Neural cell (in vitro differentiated cells): ENCODE measurements at regions not wholly inside any gene's neighbourhood (a gene's known extent, or its start where the extent isn't known, plus 50 kb on each side); places are given as distances from the start of the nearest gene placed in this dataset.

ENCODE experiments used
- H2AFZ ChIP-seq: fragments of 200-600, 300-800 bp; sonication (generic), shearing (Covaris generic); 2 replicates; pipeline ENCODE4 v1.6.0; 2014; ENCODE audit warnings: low read depth, mild to moderate bottlenecking, antibody characterized with exemption, low read length, moderate library complexity
- H3F3A ChIP-seq: fragments of 200-600 bp; shearing (Covaris generic); 2 replicates; pipeline ENCODE4 v1.6.1; 2016; ENCODE audit warnings: mild to moderate bottlenecking, moderate library complexity, mixed read lengths, antibody characterized with exemption, low read length; ENCODE audit not compliant: insufficient read depth, poor library complexity, severe bottlenecking
- H3K27ac ChIP-seq: fragments of 200-600, 300-800 bp; sonication (generic), shearing (Covaris generic); 2 replicates; pipeline ENCODE4 v1.5.1; 2014; ENCODE audit warnings: mild to moderate bottlenecking, low read length, moderate library complexity
- H3K27me3 ChIP-seq: fragments of 300-800, 200-600 bp; sonication (generic), shearing (Covaris generic); 2 replicates; pipeline ENCODE4 v1.6.0; 2014; ENCODE audit warnings: mild to moderate bottlenecking, low read depth, low read length, moderate library complexity; ENCODE audit not compliant: insufficient read depth
- H3K36me3 ChIP-seq: fragments of 300-800, 200-600 bp; sonication (generic), shearing (Covaris generic); 2 replicates; pipeline ENCODE4 v1.5.1; 2014; ENCODE audit warnings: mild to moderate bottlenecking, antibody characterized with exemption, low read length, moderate library complexity; ENCODE audit not compliant: insufficient read depth
- H3K4me2 ChIP-seq: fragments of 300-800, 200-600 bp; sonication (generic), shearing (Covaris generic); 2 replicates; pipeline ENCODE4 v1.6.0; 2014; ENCODE audit warnings: mild to moderate bottlenecking, low read length
- H3K4me3 ChIP-seq: fragments of 300-800, 200-600 bp; sonication (generic), shearing (Covaris generic); 2 replicates; pipeline ENCODE4 v1.5.1; 2014; ENCODE audit warnings: mild to moderate bottlenecking, low read length, moderate library complexity
- H3K79me2 ChIP-seq: fragments of 200-600 bp; shearing (Covaris generic); replicated peaks from 2 replicates; pipeline ENCODE4 v1.6.0; 2014; ENCODE audit warnings: mild to moderate bottlenecking, low read length, moderate library complexity; ENCODE audit not compliant: insufficient read depth
- H3K9ac ChIP-seq: fragments of 300-800, 200-600 bp; sonication (generic), shearing (Covaris generic); 2 replicates; pipeline ENCODE4 v1.6.1; 2016; ENCODE audit warnings: mild to moderate bottlenecking, low read length, mixed read lengths
- H3K9me2 ChIP-seq: fragments of 200-600 bp; shearing (Covaris generic); 2 replicates; pipeline ENCODE4 v1.6.1; 2016; ENCODE audit warnings: mild to moderate bottlenecking, low read length, mixed read lengths; ENCODE audit not compliant: insufficient read depth
- H3K9me3 ChIP-seq: fragments of 200-600, 300-800 bp; sonication (generic), shearing (Covaris generic); 2 replicates; pipeline ENCODE4 v1.6.1; 2016; ENCODE audit warnings: mild to moderate bottlenecking, mixed run types, low read length, moderate library complexity, mixed read lengths
- H4K20me1 ChIP-seq: fragments of 200-600 bp; shearing (Covaris generic); 2 replicates; pipeline ENCODE4 v1.6.1; 2016; ENCODE audit warnings: mild to moderate bottlenecking, mixed run types; ENCODE audit not compliant: insufficient read depth
- EP300 ChIP-seq: fragments of 450-650 bp; conservative IDR thresholded peaks from 2 replicates; pipeline ENCODE4 v1.6.1; 2014; ENCODE audit warnings: antibody characterized with exemption, mild to moderate bottlenecking, moderate library complexity; ENCODE audit not compliant: poor library complexity, severe bottlenecking
- EZH2 ChIP-seq: fragments of 200-600, 300-800 bp; shearing (Covaris generic), sonication (generic); IDR thresholded peaks from 2 replicates; pipeline ENCODE4 v1.6.1; 2014; ENCODE audit warnings: antibody characterized with exemption, low read length, borderline replicate concordance, mild to moderate bottlenecking; ENCODE audit not compliant: insufficient read depth, poor library complexity, severe bottlenecking
- MXI1 ChIP-seq: fragments of 450-650 bp; conservative IDR thresholded peaks from 2 replicates; pipeline ENCODE4 v1.6.1; 2014; ENCODE audit warnings: antibody characterized with exemption, mild to moderate bottlenecking; ENCODE audit not compliant: poor library complexity, severe bottlenecking
- POLR2AphosphoS5 ChIP-seq: IDR thresholded peaks from 2 replicates; pipeline ENCODE4 v1.6.1; 2012
- RAD21 ChIP-seq: fragments of 450-650 bp; conservative IDR thresholded peaks from 2 replicates; pipeline ENCODE4 v1.6.1; 2014; ENCODE audit warnings: antibody characterized with exemption, mild to moderate bottlenecking, moderate library complexity
- SMC3 ChIP-seq: fragments of 450-650 bp; conservative IDR thresholded peaks from 2 replicates; pipeline ENCODE4 v1.6.1; 2014; ENCODE audit warnings: antibody characterized with exemption, mild to moderate bottlenecking, moderate library complexity; ENCODE audit not compliant: poor library complexity
- TAF1 ChIP-seq: IDR thresholded peaks from 2 replicates; pipeline ENCODE4 v1.6.1; 2012; ENCODE audit warnings: low read depth
- TF ChIP-seq, protein P1 (sequence below): fragments of 450-650 bp; IDR thresholded peaks from 2 replicates; pipeline ENCODE4 v1.5.1; 2014; ENCODE audit warnings: antibody characterized with exemption, mild to moderate bottlenecking, moderate library complexity; ENCODE audit not compliant: poor library complexity, severe bottlenecking
- TF ChIP-seq, protein P2 (sequence below): IDR thresholded peaks from 2 replicates; pipeline ENCODE4 v1.6.1; 2012; ENCODE audit warnings: borderline replicate concordance

DNA sequence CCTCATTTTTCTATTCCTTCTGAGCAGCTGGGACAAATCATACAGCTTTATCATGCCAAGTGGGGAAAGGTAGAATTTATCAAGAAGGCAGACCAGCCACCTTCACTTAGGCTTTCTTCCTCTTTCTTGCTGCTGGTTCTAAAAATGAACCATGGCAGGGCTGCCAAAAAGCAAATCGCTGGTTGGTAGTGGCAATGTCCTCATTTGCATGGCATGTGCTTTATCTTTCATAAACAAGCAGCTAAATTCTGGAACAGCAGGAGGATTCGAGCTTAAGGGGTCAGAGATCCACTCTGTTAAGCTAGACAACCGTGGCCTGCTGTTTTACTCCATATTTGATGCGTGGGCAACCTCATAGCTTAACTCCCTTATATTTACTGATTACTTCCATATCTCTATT is 91.3 kb downstream of the RPE65 start:
- TF ChIP-seq RAD21 (no peak), TAF1 (no peak), MXI1 (no peak), SMC3 (no peak), POLR2AphosphoS5 (no peak), EZH2 (no peak), EP300 (no peak)
- TF ChIP-seq, protein P1, sequence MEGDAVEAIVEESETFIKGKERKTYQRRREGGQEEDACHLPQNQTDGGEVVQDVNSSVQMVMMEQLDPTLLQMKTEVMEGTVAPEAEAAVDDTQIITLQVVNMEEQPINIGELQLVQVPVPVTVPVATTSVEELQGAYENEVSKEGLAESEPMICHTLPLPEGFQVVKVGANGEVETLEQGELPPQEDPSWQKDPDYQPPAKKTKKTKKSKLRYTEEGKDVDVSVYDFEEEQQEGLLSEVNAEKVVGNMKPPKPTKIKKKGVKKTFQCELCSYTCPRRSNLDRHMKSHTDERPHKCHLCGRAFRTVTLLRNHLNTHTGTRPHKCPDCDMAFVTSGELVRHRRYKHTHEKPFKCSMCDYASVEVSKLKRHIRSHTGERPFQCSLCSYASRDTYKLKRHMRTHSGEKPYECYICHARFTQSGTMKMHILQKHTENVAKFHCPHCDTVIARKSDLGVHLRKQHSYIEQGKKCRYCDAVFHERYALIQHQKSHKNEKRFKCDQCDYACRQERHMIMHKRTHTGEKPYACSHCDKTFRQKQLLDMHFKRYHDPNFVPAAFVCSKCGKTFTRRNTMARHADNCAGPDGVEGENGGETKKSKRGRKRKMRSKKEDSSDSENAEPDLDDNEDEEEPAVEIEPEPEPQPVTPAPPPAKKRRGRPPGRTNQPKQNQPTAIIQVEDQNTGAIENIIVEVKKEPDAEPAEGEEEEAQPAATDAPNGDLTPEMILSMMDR, result no peak
- TF ChIP-seq, protein P2, sequence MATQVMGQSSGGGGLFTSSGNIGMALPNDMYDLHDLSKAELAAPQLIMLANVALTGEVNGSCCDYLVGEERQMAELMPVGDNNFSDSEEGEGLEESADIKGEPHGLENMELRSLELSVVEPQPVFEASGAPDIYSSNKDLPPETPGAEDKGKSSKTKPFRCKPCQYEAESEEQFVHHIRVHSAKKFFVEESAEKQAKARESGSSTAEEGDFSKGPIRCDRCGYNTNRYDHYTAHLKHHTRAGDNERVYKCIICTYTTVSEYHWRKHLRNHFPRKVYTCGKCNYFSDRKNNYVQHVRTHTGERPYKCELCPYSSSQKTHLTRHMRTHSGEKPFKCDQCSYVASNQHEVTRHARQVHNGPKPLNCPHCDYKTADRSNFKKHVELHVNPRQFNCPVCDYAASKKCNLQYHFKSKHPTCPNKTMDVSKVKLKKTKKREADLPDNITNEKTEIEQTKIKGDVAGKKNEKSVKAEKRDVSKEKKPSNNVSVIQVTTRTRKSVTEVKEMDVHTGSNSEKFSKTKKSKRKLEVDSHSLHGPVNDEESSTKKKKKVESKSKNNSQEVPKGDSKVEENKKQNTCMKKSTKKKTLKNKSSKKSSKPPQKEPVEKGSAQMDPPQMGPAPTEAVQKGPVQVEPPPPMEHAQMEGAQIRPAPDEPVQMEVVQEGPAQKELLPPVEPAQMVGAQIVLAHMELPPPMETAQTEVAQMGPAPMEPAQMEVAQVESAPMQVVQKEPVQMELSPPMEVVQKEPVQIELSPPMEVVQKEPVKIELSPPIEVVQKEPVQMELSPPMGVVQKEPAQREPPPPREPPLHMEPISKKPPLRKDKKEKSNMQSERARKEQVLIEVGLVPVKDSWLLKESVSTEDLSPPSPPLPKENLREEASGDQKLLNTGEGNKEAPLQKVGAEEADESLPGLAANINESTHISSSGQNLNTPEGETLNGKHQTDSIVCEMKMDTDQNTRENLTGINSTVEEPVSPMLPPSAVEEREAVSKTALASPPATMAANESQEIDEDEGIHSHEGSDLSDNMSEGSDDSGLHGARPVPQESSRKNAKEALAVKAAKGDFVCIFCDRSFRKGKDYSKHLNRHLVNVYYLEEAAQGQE, result no peak
- Histone ChIP-seq H3K27me3 (no peaks in the 10 kb centered on the region), H3K9me2 (no peaks in the 10 kb centered on the region), H4K20me1 (no peaks in the 10 kb centered on the region), H3K4me3 (no peak overlapping the region), H2AFZ (no peak overlapping the region), H3K9me3 (no peaks in the 10 kb centered on the region), H3K9ac (no peak overlapping the region), H3K4me2 (no peak overlapping the region), H3K79me2 (no peaks in the 10 kb centered on the region), H3F3A (no peaks in the 10 kb centered on the region), H3K36me3 (no peaks in the 10 kb centered on the region), H3K27ac (no peak overlapping the region)

DNA sequence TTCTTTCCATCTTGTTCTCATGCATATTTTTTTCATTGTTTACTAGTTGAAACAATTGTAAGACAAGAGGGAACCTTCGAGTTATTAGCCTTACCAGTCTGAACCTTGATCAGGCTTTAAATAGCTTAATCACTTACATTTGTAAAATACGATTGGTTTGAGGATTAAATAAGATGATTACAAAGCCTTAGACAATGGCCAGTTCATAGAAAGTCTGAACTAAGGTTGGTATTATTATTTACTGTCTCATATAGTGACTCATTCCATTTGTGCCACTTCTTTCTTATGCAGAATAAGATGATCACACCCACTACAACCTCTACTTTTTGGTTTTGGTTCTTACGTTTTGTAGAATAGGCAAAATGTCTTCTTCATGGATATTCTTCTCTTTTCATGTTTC is 94.1 kb downstream of the RPE65 start:
- H3K9me3 ChIP-seq, result no peaks in the 10 kb centered on the region
- no peak overlapping the region for H3K27ac ChIP-seq
- no peak overlapping the region for H2AFZ ChIP-seq
- no peaks in the 10 kb centered on the region for H3K36me3 ChIP-seq
- no peak overlapping the region for H3K4me3 ChIP-seq
- no peaks in the 10 kb centered on the region for H3K79me2 ChIP-seq
- TF ChIP-seq, protein P2, result no peak
- no peak for TF ChIP-seq MXI1
- TF ChIP-seq SMC3, result no peak
- TF ChIP-seq TAF1, result no peak
- TF ChIP-seq, protein P1, result no peak
- no peak for TF ChIP-seq EP300
- TF ChIP-seq EZH2, result no peak
- no peak overlapping the region for H3K4me2 ChIP-seq
- no peaks in the 10 kb centered on the region for H3F3A ChIP-seq
- H4K20me1 ChIP-seq, result no peaks in the 10 kb centered on the region
- H3K9me2 ChIP-seq, result no peaks in the 10 kb centered on the region
- H3K27me3 ChIP-seq, result no peaks in the 10 kb centered on the region
- no peak overlapping the region for H3K9ac ChIP-seq
